ENCODE measurements at regions not wholly inside any gene's neighbourhood (a gene's known extent, or its start where the extent isn't known, plus 50 kb on each side); places are given as distances from the start of the nearest gene placed in this dataset.

DNA sequence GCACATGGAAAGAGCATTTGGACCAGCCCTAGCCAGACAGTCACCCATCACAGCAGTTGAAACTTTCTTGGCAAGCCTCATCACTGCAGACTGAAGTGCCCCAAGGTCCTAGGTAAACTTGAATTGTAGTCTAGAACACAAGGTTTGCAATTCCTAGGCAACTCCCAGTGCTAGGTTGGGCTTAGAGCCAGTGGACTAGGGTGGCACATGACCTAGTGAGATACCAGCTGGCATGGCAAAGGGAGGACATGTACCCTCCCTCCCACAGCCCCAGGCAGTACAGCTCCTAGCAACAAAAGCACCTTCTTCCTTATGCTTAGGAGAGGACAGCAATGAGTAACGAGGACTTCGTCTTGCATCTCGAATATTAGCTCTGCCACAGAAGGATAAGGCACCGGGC is 889.5 kb downstream of the JRKL start:
- DNase-seq (ENCODE audit: low spot score): no peak

DNA sequence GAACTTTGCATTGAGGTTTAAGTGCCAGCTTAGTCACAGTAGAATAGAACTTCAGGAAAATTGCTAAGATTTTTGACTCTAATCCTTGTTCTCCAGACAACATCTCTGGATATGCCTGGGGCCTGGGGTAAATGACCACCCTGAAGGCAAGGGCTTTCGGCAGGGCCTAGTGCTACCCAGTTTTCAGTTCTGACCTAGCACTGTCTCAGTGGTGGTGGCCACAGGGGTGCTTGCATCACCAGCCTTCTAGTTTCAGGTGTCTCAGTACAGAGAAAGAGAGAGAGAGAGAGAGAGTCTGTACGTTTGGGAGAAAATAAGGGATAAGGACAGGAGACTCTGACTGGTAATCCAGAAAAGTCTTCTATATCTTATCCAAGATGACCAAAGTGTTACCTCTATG is 890.5 kb downstream of the JRKL start:
- DNase-seq (ENCODE audit: low spot score): no peak

- DNase-seq (ENCODE audit: low spot score): no peak
These were observed 900.0 kb downstream of the JRKL start for GRCh38 chr11:97289823-97290222.

DNA sequence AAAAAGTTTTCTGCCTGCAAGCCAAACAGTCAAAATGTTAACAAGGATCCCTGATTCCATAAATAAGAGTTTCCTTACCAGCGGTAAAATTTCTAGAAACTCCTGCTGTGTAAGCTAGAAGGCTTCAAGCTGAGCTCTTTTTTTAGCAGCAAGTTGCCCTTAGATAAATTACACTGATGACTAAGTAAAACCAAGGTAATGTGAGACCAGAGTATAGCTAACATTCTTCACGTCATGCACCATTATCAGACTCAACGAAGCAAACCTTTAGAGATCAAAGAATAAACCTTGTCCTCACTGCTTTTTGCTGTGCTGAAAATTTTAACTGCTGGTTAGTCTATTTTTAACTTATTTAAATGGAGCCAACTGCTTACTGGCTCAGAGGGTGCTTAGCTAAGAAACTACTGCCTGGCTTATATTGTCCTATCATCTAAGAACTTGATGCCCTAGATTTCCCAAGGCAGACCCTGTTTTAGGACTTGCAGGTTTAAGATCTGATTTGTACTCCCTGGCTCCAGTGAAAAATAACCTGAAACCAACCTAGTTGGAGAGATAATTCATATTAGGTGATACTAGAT is 900.7 kb downstream of the JRKL start:
- DNase-seq (ENCODE audit: low spot score): no peak

GRCh38 chr11:97296301-97296700 is 906.5 kb downstream of the JRKL start:
- DNase-seq (ENCODE audit: low spot score): no peak

DNA sequence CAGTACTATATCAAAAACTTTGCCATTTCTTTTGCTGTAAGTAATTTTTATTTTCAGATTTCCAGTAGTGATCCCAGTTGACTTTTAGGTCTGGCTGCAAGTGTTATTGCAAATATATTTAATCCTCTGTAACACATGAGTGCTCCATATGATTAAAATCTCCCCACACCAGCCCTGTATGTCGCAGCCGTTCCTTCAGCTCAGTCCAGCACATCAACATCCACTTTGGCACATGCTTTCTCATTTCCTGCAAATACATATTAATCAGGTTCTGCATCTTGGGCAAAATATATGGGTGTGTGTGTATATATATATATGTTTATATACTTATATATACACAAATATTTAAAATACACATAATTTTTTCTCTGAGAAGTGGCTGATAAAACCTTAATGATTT is 919.5 kb downstream of the JRKL start:
- DNase-seq (ENCODE audit: low spot score): no peak

- DNase-seq (ENCODE audit: low spot score): no peak
These were observed 935.9 kb downstream of the JRKL start for GRCh38 chr11:97325693-97326092.

DNA sequence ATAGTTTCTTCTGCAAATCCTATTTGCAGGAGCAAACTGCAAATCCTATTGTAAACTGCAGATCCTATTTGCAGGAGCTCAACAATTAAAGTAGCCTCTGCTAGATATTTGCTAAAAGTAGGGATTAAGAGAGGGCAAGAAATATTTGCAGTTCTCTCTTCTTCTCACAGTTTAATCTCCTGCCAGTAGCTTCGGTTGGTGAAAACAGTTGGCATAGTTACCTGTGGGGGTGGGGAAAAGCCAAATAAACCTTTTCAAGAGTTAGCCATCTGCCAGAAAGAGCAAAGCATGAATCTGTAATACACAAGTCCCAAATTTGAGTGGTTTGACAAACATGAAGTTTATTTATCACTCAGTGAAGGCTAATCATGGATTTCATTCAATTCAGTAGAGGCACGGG is 942.5 kb downstream of the JRKL start:
- no peak for DNase-seq (ENCODE audit: low spot score)

DNA sequence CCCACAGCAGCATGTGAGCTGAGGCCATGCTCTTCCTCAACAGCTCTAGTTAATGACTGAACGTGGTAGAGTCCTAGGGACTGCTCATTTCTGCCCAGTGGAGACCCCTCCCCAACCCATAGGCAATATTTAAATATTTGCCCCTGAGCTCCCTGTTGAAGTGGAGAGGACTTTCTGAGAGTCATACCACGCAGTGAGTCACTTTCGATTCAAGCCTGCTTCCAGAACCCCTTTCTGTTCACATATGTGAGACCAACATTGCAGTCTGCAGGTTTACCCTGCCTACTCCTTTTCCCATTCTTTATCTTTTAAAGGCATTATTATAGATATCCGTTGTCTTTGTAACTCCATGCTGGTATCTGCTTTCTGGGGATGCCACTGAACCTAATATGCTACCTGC is 946.3 kb downstream of the JRKL start:
- no peak for DNase-seq (ENCODE audit: low spot score)

DNA sequence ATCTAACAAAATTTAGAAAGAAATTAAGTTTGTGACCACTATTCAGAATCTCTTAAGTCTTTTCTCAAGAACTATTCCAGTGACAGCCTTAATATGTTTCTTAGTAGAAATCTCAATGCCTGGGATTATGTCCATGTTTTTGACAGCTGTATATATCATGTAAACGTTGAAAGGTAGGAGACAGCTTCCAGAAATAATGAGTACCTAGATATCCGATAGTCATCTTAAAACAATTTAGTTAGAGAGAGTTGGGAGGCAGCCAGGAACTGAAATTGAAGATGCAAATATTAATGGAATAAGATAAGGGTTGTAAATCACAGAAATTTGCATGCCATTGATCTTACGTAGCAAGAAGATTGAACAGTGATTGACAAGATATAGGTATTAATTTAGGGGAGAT is 955.2 kb downstream of the JRKL start:
- DNase-seq (ENCODE audit: low spot score): no peak

GRCh38 chr11:97349201-97349600 is 959.4 kb downstream of the JRKL start:
- no peak for DNase-seq (ENCODE audit: low spot score)

GRCh38 chr11:97351939-97352338 is 962.1 kb downstream of the JRKL start:
- no peak for DNase-seq (ENCODE audit: low spot score)

- DNase-seq (ENCODE audit: low spot score): no peak
These were observed 964.2 kb downstream of the JRKL start for GRCh38 chr11:97354026-97354425.

DNA sequence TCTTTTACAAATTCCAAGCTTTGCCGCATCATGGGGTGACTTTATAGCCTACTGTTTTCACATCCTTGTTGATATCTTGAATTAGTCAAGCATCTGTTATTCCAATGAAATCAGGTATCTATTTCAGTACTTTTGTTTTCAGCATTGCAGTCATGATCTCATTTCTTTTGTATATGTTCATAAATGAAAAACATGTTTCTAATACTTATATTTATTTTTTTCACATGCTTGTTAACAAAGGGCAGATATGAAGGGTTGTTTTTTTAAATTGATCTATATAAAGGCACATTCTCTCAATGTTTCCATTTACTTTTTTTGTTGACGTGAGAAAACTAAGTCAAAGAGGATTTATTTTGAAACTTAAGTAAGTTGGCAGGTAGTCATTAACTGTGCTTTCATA is 964.8 kb downstream of the JRKL start:
- no peak for DNase-seq (ENCODE audit: low spot score)

DNA sequence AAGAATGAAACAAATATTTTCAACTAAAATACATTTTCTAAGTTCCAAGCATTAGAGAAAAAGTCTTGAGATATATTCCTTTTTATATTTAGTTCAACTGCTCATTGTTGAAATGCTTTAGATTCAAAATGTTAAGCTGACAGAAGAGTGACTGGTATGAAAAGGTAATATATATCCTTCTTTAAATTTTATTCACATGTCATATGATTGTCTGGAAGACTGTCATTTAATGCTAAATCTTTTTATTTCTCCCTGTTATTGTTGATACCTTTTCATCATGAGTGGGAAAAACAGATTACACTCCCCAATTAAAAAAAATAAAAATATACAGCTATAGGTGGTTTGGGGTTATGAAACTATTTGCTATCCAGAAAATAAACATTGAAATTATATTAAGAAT is 965.4 kb downstream of the JRKL start:
- no peak for DNase-seq (ENCODE audit: low spot score)

DNA sequence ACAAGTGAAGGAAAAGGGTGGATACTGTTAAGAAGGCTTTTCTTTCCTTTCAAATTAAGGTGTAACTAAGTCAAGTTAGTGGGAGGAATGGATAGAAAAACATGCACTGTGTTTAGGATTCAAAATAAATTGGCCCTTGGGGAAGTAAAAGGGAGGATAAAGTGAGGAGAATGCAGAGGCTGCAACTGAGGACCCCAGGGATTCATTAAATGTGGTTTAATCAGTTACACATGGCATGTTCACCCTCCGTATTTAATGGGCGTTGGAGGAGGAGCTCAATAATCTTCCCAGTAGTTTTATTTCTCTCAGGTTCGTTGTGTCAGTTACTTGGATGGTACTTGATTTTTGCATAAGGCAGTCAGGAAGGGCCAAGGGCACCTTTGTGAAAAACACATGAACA is 966.3 kb downstream of the JRKL start:
- no peak for DNase-seq (ENCODE audit: low spot score)

DNA sequence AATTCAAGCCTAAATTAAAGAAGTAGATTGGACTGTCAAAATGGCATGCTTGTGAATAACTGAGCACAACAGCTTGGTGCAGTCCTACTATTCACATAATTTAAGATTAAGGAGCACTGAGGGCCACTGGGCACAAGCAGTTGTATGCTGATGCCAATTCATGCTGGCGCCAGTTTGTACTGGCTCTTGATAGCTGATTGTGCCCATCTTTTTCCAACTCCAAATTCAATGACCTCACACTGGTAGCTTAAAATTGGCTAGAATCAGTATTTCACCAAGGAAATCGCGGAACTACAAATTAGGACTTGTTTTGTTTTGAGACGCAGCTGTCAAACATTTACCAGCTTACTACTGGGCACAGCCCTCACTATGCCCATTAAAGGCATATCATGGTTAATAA is 969.2 kb downstream of the JRKL start:
- DNase-seq (ENCODE audit: low spot score): no peak

GRCh38 chr11:97361812-97362378 is 972.1 kb downstream of the JRKL start:
- DNase-seq (ENCODE audit: low spot score): no peak

GRCh38 chr11:97363331-97363730 is 973.5 kb downstream of the JRKL start:
- DNase-seq (ENCODE audit: low spot score): no peak

DNA sequence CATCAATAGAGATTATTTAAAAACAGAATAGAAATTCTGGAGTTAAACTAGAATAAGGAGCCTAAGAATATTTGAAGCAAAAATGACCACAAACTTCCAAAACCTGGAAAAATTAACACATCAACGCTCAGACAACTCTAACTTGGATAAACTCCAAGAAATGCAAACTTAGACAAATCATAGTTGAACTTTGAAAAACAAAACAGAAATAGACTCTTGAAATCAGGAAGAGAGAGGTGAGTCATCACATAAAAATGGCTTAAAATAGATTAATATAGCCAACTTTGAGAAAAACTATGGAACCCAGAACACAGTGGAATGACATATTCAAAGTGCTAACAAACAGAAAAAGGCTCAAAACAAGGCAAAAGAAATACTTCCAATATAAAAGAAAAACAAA is 974.2 kb downstream of the JRKL start:
- no peak for DNase-seq (ENCODE audit: low spot score)

DNA sequence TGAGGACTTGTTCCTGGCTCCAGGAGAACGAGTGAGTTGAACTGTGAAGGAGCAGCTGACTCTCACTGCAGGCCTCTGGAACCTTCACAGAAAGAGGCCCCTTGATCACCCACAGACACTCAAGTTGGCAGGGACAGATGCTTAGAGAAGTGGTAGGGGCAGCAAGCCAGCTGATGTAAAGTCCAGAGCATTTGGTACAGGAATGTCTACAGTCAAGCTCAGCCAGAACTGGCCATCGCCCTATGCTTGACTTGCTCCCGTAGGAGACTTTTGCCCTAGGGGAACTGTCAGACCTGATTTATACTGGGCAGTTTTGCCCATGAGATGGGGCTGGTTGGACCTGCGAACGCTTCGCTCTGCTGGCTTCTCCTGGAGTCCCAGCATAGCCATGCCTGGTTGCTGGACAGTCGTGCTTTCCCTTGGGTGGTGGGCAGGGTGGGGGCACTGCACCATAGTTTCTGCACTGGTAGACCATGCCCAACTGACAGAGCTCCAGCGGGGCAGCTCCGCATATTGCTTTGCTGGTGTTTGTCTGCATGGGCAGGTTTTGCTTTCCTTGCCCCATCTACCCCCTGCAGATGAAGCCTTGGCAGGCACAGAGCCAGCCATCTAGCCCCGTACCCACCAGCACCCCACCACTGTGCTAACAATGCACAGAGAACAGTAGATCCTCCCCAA is 977.7 kb downstream of the JRKL start:
- DNase-seq (ENCODE audit: low spot score): no peak

DNA sequence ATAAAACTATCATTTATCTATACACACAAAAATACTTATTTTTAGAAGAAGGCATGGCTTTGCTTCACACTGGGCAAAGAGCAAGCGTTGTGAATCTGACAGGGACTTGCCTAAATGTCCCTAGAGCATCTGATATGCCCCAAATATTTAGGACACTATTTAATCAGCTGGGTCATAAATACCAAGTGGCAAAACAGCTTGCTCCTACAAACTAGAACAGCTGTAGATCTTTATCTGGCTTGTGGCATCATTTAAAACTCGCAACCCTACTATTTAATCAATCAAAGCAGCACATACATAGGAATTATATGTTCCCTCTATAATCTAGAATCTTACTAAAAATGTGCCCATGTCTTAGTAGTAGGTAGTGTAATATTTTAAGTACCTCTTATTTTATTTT is 999.5 kb downstream of the JRKL start:
- DNase-seq (ENCODE audit: low spot score): no peak

GRCh38 chr11:97398246-97398645 is 1008.4 kb downstream of the JRKL start:
- DNase-seq (ENCODE audit: low spot score): no peak

DNA sequence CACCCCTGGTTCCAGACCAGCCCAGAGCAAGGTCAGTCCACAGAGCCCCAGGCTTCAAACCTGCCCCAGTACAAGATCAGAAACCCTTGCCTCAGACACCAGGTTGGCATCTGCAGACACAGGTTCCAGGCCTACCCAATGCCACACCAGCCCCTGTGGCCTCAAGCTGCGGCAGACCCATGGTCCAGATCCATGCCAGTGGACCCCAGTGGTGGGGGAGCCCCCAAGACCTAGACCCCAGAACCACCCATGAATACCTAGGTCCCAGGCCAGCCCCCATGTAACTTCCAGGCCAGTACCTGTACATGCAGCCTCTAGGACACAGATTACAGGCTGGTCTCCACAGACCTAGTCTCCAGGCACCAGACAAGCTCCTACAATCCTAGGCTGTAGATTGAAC is 1019.3 kb downstream of the JRKL start:
- no peak for DNase-seq (ENCODE audit: low spot score)

Measured in HuH-7 (cell line).